OCI-LY7 (cell line): ENCODE measurements at regions not wholly inside any gene's neighbourhood (a gene's known extent, or its start where the extent isn't known, plus 50 kb on each side); places are given as distances from the start of the nearest gene placed in this dataset.

Experiments used
- BruUV-seq: library from RNA; stranded (reverse); fragments of 400-500 nt; replicated peaks from 2 replicates; lab custom pipeline; 2021; lab: Mats Ljungman, UMichigan
- CTCF ChIA-PET: fragments of 300-600 bp; sonication (Branson Sonifier 250); formaldehyde crosslinking; loops from one replicate; lab custom pipeline; 2022; ENCODE audit warnings: antibody characterized with exemption; ENCODE audit not compliant: unreplicated experiment; lab: Charles Lee
- POLR2A ChIA-PET: fragments of 300-600 bp; sonication (Branson Sonifier 250); formaldehyde crosslinking; loops from one replicate; lab custom pipeline; 2022; ENCODE audit warnings: antibody characterized with exemption; lab: Charles Lee
- DNase-seq: peaks from one replicate; pipeline ENCODE4 v3.0.0-alpha.2; 2015; ENCODE audit warnings: low spot score
- H2AFZ ChIP-seq: fragments of 200-600 bp; sonication (generic), shearing (Covaris generic); 2 replicates; pipeline ENCODE4 v1.6.1; 2014; ENCODE audit warnings: mild to moderate bottlenecking, antibody characterized with exemption, low read length, moderate library complexity
- H3K27ac ChIP-seq: fragments of 200-600 bp; sonication (generic); 2 replicates; pipeline ENCODE4 v1.5.1; 2014; ENCODE audit warnings: mixed run types, low read depth, mild to moderate bottlenecking, moderate library complexity, low read length, inconsistent platforms; ENCODE audit not compliant: poor library complexity, severe bottlenecking
- H3K36me3 ChIP-seq: fragments of 200-600 bp; sonication (generic); 2 replicates; pipeline ENCODE4 v1.6.1; 2014; ENCODE audit warnings: mild to moderate bottlenecking, antibody characterized with exemption, low read length, moderate library complexity, mixed read lengths; ENCODE audit not compliant: insufficient read depth
- H3K4me1 ChIP-seq: fragments of 200-600 bp; sonication (generic); 2 replicates; pipeline ENCODE4 v1.5.1; 2014; ENCODE audit warnings: mild to moderate bottlenecking, low read length; ENCODE audit not compliant: insufficient read depth, poor library complexity, severe bottlenecking
- H3K4me2 ChIP-seq: fragments of 200-600 bp; sonication (generic); 2 replicates; pipeline ENCODE4 v1.6.1; 2014; ENCODE audit warnings: mild to moderate bottlenecking, low read length
- H3K4me3 ChIP-seq: fragments of 200-600 bp; sonication (generic); 2 replicates; pipeline ENCODE4 v1.5.1; 2014; ENCODE audit warnings: mild to moderate bottlenecking, low read depth, low read length; ENCODE audit not compliant: poor library complexity, severe bottlenecking
- H3K79me2 ChIP-seq: fragments of 200-600 bp; sonication (generic); 2 replicates; pipeline ENCODE4 v1.6.1; 2016; ENCODE audit warnings: low read depth, mild to moderate bottlenecking, low read length, moderate library complexity, mixed read lengths; ENCODE audit not compliant: insufficient read depth
- H3K9me2 ChIP-seq: fragments of 200-600 bp; sonication (generic); 2 replicates; pipeline ENCODE4 v1.6.1; 2016; ENCODE audit warnings: mild to moderate bottlenecking, low read length, mixed read lengths; ENCODE audit not compliant: insufficient read depth
- H3K9me3 ChIP-seq: fragments of 200-600 bp; sonication (generic); 2 replicates; pipeline ENCODE4 v1.6.1; 2014; ENCODE audit warnings: mild to moderate bottlenecking, mixed run types, low read length, mixed read lengths
- H4K20me1 ChIP-seq: fragments of 200-600 bp; sonication (generic); 2 replicates; pipeline ENCODE4 v1.6.1; 2014; ENCODE audit warnings: mild to moderate bottlenecking, antibody characterized with exemption, low read length, moderate library complexity, mixed read lengths; ENCODE audit not compliant: insufficient read depth
- EZH2phosphoT487 ChIP-seq: fragments of 200-600 bp; sonication (generic); IDR thresholded peaks from 2 replicates; pipeline ENCODE4 v1.6.1; 2018; ENCODE audit warnings: low read depth, borderline replicate concordance, mild to moderate bottlenecking, mixed run types, antibody characterized with exemption, low read length, moderate library complexity, mixed read lengths
- intact Hi-C: fragments of 100-400 bp; cut with micrococcal nuclease; formaldehyde crosslinking; loops from one replicate; pipeline ENCODE4 v1.10.0; 2022; ENCODE audit not compliant: unreplicated experiment
- TF ChIP-seq, protein P1 (sequence below): fragments of 200-600 bp; sonication (generic); conservative IDR thresholded peaks from 2 replicates; pipeline ENCODE4 v1.5.1; 2014; ENCODE audit warnings: mild to moderate bottlenecking, antibody characterized with exemption, low read length, moderate library complexity, mixed read lengths

- intact Hi-C loops: no loop called here
- Histone ChIP-seq H3K4me2 (no peak overlapping the region), H3K9me2 (no peaks in the 10 kb centered on the region), H3K79me2 (no peaks in the 10 kb centered on the region), H3K4me3 (no peak overlapping the region), H3K36me3 (no peaks in the 10 kb centered on the region), H3K4me1 (no peaks in the 10 kb centered on the region), H3K9me3 (no peaks in the 10 kb centered on the region), H4K20me1 (no peaks in the 10 kb centered on the region), H3K27ac (no peak overlapping the region), H2AFZ (no peak overlapping the region)
- DNase-seq: no peak
- TF ChIP-seq, protein P1, sequence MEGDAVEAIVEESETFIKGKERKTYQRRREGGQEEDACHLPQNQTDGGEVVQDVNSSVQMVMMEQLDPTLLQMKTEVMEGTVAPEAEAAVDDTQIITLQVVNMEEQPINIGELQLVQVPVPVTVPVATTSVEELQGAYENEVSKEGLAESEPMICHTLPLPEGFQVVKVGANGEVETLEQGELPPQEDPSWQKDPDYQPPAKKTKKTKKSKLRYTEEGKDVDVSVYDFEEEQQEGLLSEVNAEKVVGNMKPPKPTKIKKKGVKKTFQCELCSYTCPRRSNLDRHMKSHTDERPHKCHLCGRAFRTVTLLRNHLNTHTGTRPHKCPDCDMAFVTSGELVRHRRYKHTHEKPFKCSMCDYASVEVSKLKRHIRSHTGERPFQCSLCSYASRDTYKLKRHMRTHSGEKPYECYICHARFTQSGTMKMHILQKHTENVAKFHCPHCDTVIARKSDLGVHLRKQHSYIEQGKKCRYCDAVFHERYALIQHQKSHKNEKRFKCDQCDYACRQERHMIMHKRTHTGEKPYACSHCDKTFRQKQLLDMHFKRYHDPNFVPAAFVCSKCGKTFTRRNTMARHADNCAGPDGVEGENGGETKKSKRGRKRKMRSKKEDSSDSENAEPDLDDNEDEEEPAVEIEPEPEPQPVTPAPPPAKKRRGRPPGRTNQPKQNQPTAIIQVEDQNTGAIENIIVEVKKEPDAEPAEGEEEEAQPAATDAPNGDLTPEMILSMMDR: no peak
- no peak for TF ChIP-seq EZH2phosphoT487
- CTCF ChIA-PET: no interaction called here
- BruUV-seq: no TSS peak
- POLR2A ChIA-PET: no interaction called here
These were observed 485.7 kb upstream of the ZNF385D start for GRCh38 chr3:22236490-22237270.

GRCh38 chr3:22239011-22239410, 488.0 kb upstream of the ZNF385D start:
- Histone ChIP-seq H3K4me2 (no peak overlapping the region), H3K36me3 (no peaks in the 10 kb centered on the region), H3K4me3 (no peak overlapping the region), H4K20me1 (no peaks in the 10 kb centered on the region), H3K9me2 (no peaks in the 10 kb centered on the region), H3K9me3 (no peaks in the 10 kb centered on the region), H3K27ac (no peak overlapping the region), H2AFZ (no peak overlapping the region), H3K79me2 (no peaks in the 10 kb centered on the region), H3K4me1 (no peaks in the 10 kb centered on the region)
- no peak for DNase-seq
- CTCF ChIA-PET: no interaction called here
- TF ChIP-seq EZH2phosphoT487: no peak
- TF ChIP-seq, protein P1: no peak
- POLR2A ChIA-PET: no interaction called here
- intact Hi-C loops: no loop called here
- BruUV-seq: no TSS peak

DNA sequence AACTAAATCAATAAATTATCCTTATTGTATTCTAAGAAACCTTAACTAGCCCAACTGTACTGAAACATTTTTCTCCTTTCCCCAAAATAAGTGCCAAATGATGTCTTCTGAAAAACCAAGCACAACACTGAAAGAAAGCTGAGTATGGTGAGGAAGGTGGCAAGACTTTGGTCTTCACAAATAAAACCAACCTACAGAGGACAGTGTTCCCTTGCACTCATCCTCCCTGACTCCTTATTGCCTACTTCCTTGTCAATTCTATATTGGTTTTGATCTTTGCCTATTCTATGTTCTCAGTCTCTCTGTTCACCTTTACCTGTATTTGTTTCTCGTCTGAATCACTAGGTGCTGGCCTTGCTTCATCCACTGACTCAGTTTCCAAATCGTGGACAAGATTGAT, 490.1 kb upstream of the ZNF385D start:
- ChIA-PET CTCF (no interaction called here), POLR2A (no interaction called here)
- H3K79me2 ChIP-seq: no peaks in the 10 kb centered on the region
- no peaks in the 10 kb centered on the region for H3K36me3 ChIP-seq
- no peaks in the 10 kb centered on the region for H4K20me1 ChIP-seq
- no peaks in the 10 kb centered on the region for H3K4me1 ChIP-seq
- DNase-seq: no peak
- intact Hi-C loops: no loop called here
- H2AFZ ChIP-seq: no peak overlapping the region
- H3K9me3 ChIP-seq: no peaks in the 10 kb centered on the region
- no peak overlapping the region for H3K27ac ChIP-seq
- no peaks in the 10 kb centered on the region for H3K9me2 ChIP-seq
- TF ChIP-seq, protein P1: no peak
- no peak for TF ChIP-seq EZH2phosphoT487
- H3K4me2 ChIP-seq: no peak overlapping the region
- no TSS peak for BruUV-seq
- no peak overlapping the region for H3K4me3 ChIP-seq
